Brain microvascular endothelial cell (primary cell): ENCODE measurements at regions not wholly inside any gene's neighbourhood (a gene's known extent, or its start where the extent isn't known, plus 50 kb on each side); places are given as distances from the start of the nearest gene placed in this dataset.
A peak's percentile ranks its signal among the peaks of the same experiment; 100 is the strongest.

Source experiments
- DNase-seq: peaks from one replicate; pipeline ENCODE4 v3.0.0-alpha.2; 2020
- H3K27ac ChIP-seq: fragments of 250-450 bp; sonication (Bioruptor Pico); 2 replicates; pipeline ENCODE4 v1.5.1; 2020; ENCODE audit warnings: mild to moderate bottlenecking, moderate library complexity
- H3K27me3 ChIP-seq: fragments of 250-450 bp; sonication (Bioruptor Pico); replicated peaks from 2 replicates; pipeline ENCODE4 v1.5.1; 2020; ENCODE audit warnings: mild to moderate bottlenecking
- H3K36me3 ChIP-seq: fragments of 250-450 bp; sonication (Bioruptor Pico); replicated peaks from 2 replicates; pipeline ENCODE4 v1.5.1; 2020; ENCODE audit warnings: mild to moderate bottlenecking
- H3K4me3 ChIP-seq: 2 replicates; pipeline ENCODE4 v1.5.1; 2011; ENCODE audit warnings: low read depth, mild to moderate bottlenecking, control low read depth, low read length, moderate library complexity
- CTCF ChIP-seq: IDR thresholded peaks from 2 replicates; pipeline ENCODE4 v1.5.1; 2011; ENCODE audit warnings: low read depth, mild to moderate bottlenecking, moderate library complexity, low read length, control low read depth, inconsistent platforms; ENCODE audit errors: missing control alignments
- in situ Hi-C: cut with HindIII; loops from 2 replicates; pipeline ENCODE4 v1.10.0; 2017; ENCODE audit warnings: low sequenced_read_pairs, low pct_ligation_motif_present

GRCh38 chr3:25040748-25041147 is 387.3 kb upstream of the RARB start:
- H3K27me3 ChIP-seq = no peaks in the 10 kb centered on the region
- H3K4me3 ChIP-seq = no peak overlapping the region
- peak overlapping the region; percentile 72 for H3K27ac ChIP-seq
- TF ChIP-seq CTCF = no peak
- H3K36me3 ChIP-seq = no peaks in the 10 kb centered on the region
- in situ Hi-C loops = no loop called here
- peak; percentile 75 for DNase-seq

- DNase-seq = no peak
- in situ Hi-C loops = no loop called here
- Histone ChIP-seq H3K36me3 (no peaks in the 10 kb centered on the region), H3K27me3 (no peaks in the 10 kb centered on the region), H3K27ac (no peak overlapping the region), H3K4me3 (no peak overlapping the region)
- no peak for TF ChIP-seq CTCF
Observed at GRCh38 chr3:25041871-25042584, 386.0 kb upstream of the RARB start.

- no peak overlapping the region for H3K4me3 ChIP-seq
- no peak overlapping the region for H3K27ac ChIP-seq
- H3K27me3 ChIP-seq = no peaks in the 10 kb centered on the region
- in situ Hi-C loops = no loop called here
- no peak for DNase-seq
- H3K36me3 ChIP-seq = no peaks in the 10 kb centered on the region
- no peak for TF ChIP-seq CTCF
Observed at GRCh38 chr3:25043177-25043576, 384.9 kb upstream of the RARB start.

GRCh38 chr3:25043749-25044148 is 384.3 kb upstream of the RARB start:
- DNase-seq = no peak
- Histone ChIP-seq H3K27ac (no peak overlapping the region), H3K27me3 (no peaks in the 10 kb centered on the region), H3K36me3 (no peaks in the 10 kb centered on the region), H3K4me3 (no peak overlapping the region)
- TF ChIP-seq CTCF = no peak
- in situ Hi-C loops = no loop called here

- TF ChIP-seq CTCF = no peak
- DNase-seq = no peak
- in situ Hi-C loops = no loop called here
- no peak overlapping the region for H3K27ac ChIP-seq
- H3K4me3 ChIP-seq = no peak overlapping the region
- no peaks in the 10 kb centered on the region for H3K36me3 ChIP-seq
- no peaks in the 10 kb centered on the region for H3K27me3 ChIP-seq
Observed at GRCh38 chr3:25044762-25045710, 383.0 kb upstream of the RARB start.
